ENCODE measurements at regions not wholly inside any gene's neighbourhood (a gene's known extent, or its start where the extent isn't known, plus 50 kb on each side); places are given as distances from the start of the nearest gene placed in this dataset.
"Not testable (repeated sequence)": the region's sequence is repeated elsewhere in the genome, so short reads cannot be mapped to it uniquely, and the experiment has no call there.

DNA sequence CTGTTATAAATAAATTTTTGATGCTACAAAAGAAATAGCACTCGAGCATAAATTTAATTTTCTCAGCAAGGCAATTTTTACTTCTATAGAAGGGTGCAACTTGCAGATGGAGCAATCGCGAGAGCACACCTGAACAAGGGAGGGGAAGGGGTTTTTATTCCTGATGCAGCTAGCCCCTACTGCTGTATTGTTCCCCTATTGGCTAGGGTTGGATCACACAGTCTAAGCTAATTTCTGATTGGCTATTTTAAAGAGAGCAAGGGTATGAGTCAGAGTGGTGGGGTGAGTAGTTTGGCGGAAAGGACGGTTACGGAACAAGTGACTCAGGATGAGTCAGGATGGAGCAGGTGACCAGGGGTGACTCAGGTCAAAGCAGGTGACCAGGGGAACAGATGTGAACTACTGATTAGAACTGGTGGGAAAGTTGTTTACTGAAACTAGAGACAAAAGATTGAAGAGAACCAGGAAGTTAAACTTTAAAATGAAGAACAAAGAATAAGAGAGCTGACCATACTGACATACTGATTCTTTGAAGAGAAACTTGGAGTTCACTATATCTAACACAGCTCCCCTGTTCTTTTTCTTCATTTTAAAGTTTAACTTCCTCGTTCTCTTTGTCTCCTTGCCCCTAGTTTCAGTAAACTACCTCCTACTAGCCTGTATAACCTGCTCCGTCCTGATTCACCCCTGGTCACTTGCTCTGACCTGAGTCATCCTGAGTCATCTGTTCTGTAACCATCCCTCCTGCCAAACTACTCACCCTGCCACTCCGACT, 101.9 kb upstream of the SHB start:
- TF ChIP-seq, protein P1, sequence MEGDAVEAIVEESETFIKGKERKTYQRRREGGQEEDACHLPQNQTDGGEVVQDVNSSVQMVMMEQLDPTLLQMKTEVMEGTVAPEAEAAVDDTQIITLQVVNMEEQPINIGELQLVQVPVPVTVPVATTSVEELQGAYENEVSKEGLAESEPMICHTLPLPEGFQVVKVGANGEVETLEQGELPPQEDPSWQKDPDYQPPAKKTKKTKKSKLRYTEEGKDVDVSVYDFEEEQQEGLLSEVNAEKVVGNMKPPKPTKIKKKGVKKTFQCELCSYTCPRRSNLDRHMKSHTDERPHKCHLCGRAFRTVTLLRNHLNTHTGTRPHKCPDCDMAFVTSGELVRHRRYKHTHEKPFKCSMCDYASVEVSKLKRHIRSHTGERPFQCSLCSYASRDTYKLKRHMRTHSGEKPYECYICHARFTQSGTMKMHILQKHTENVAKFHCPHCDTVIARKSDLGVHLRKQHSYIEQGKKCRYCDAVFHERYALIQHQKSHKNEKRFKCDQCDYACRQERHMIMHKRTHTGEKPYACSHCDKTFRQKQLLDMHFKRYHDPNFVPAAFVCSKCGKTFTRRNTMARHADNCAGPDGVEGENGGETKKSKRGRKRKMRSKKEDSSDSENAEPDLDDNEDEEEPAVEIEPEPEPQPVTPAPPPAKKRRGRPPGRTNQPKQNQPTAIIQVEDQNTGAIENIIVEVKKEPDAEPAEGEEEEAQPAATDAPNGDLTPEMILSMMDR (IDR thresholded peaks at IDR 0.05; ENCODE audit: low read depth, low read length, poor library complexity, severe bottlenecking): not testable (repeated sequence)
- not testable (repeated sequence) for TF ChIP-seq EZH2phosphoT487 (IDR thresholded peaks at IDR 0.05; ENCODE audit: borderline replicate concordance, low read length)
